OCI-LY7 (cell line): ENCODE measurements at regions not wholly inside any gene's neighbourhood (a gene's known extent, or its start where the extent isn't known, plus 50 kb on each side); places are given as distances from the start of the nearest gene placed in this dataset.

Experiments used
- CTCF ChIP-seq: fragments of 200-600 bp; sonication (generic); conservative IDR thresholded peaks from 2 replicates; pipeline ENCODE4 v1.5.1; 2014; ENCODE audit warnings: mild to moderate bottlenecking, antibody characterized with exemption, low read length, moderate library complexity, mixed read lengths
- EZH2phosphoT487 ChIP-seq: fragments of 200-600 bp; sonication (generic); IDR thresholded peaks from 2 replicates; pipeline ENCODE4 v1.6.1; 2018; ENCODE audit warnings: low read depth, borderline replicate concordance, mild to moderate bottlenecking, mixed run types, antibody characterized with exemption, low read length, moderate library complexity, mixed read lengths

GRCh38 chr18:49727816-49728215, 85.5 kb downstream of the ACAA2 start:
- TF ChIP-seq CTCF (no peak), EZH2phosphoT487 (no peak)
